ENCODE measurements at regions not wholly inside any gene's neighbourhood (a gene's known extent, or its start where the extent isn't known, plus 50 kb on each side); places are given as distances from the start of the nearest gene placed in this dataset.

DNA sequence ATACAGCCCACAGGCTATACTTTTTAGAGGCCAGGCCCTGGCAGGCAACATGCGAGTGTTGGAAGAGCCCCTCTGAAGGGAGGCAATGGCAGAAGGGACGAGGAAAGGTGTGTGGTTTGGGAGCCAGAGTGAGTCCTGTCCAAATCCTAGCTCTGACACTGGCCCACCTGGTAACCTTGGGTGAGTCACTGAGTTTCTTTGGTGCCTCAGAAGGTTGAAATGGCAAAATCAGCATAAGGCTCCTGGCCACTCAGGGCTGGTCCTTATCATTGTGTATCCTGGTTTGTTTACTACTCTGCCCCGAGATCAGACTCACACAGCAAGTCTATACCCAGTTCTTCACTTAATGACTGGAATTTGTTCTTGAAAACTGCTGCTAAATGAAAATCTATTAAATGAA, 71.4 kb upstream of the TLE3 start:
- no peak for TF ChIP-seq POLR2A (IDR thresholded peaks at IDR 0.05)
- TF ChIP-seq, protein P1, sequence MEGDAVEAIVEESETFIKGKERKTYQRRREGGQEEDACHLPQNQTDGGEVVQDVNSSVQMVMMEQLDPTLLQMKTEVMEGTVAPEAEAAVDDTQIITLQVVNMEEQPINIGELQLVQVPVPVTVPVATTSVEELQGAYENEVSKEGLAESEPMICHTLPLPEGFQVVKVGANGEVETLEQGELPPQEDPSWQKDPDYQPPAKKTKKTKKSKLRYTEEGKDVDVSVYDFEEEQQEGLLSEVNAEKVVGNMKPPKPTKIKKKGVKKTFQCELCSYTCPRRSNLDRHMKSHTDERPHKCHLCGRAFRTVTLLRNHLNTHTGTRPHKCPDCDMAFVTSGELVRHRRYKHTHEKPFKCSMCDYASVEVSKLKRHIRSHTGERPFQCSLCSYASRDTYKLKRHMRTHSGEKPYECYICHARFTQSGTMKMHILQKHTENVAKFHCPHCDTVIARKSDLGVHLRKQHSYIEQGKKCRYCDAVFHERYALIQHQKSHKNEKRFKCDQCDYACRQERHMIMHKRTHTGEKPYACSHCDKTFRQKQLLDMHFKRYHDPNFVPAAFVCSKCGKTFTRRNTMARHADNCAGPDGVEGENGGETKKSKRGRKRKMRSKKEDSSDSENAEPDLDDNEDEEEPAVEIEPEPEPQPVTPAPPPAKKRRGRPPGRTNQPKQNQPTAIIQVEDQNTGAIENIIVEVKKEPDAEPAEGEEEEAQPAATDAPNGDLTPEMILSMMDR (IDR thresholded peaks at IDR 0.05), result no peak
